Glutamatergic neuron (in vitro differentiated cells): ENCODE measurements at regions not wholly inside any gene's neighbourhood (a gene's known extent, or its start where the extent isn't known, plus 50 kb on each side); places are given as distances from the start of the nearest gene placed in this dataset.

Experiments used
- DNase-seq: peaks from one replicate; pipeline ENCODE4 v3.0.0; 2022
- H3K27ac Mint-ChIP-seq: one replicate; pipeline ENCODE4 v1.8.0; 2020; ENCODE audit warnings: mild to moderate bottlenecking, mixed read lengths, inconsistent platforms; ENCODE audit not compliant: unreplicated experiment
- H3K27me3 Mint-ChIP-seq: one replicate; pipeline ENCODE4 v1.8.0; 2020; ENCODE audit warnings: mild to moderate bottlenecking, moderate library complexity, mixed read lengths, inconsistent platforms; ENCODE audit not compliant: unreplicated experiment
- H3K36me3 Mint-ChIP-seq: one replicate; pipeline ENCODE4 v1.8.0; 2020; ENCODE audit warnings: mild to moderate bottlenecking, mixed read lengths, inconsistent platforms; ENCODE audit not compliant: unreplicated experiment
- H3K4me1 Mint-ChIP-seq: one replicate; pipeline ENCODE4 v1.8.0; 2020; ENCODE audit warnings: mild to moderate bottlenecking, low read depth, mixed read lengths, inconsistent platforms; ENCODE audit not compliant: unreplicated experiment
- H3K4me3 Mint-ChIP-seq: one replicate; pipeline ENCODE4 v1.8.0; 2020; ENCODE audit warnings: mild to moderate bottlenecking, mixed read lengths, inconsistent platforms; ENCODE audit not compliant: unreplicated experiment
- H3K9me3 Mint-ChIP-seq: one replicate; pipeline ENCODE4 v1.8.0; 2020; ENCODE audit warnings: mild to moderate bottlenecking, moderate library complexity, mixed read lengths, inconsistent platforms; ENCODE audit not compliant: unreplicated experiment
- TF ChIP-seq, protein P1 (sequence below): fragments of 200-600 bp; sonication (generic); IDR thresholded peaks from one replicate; pipeline ENCODE4 v1.5.0; 2021; ENCODE audit not compliant: partially characterized antibody, unreplicated experiment

DNA sequence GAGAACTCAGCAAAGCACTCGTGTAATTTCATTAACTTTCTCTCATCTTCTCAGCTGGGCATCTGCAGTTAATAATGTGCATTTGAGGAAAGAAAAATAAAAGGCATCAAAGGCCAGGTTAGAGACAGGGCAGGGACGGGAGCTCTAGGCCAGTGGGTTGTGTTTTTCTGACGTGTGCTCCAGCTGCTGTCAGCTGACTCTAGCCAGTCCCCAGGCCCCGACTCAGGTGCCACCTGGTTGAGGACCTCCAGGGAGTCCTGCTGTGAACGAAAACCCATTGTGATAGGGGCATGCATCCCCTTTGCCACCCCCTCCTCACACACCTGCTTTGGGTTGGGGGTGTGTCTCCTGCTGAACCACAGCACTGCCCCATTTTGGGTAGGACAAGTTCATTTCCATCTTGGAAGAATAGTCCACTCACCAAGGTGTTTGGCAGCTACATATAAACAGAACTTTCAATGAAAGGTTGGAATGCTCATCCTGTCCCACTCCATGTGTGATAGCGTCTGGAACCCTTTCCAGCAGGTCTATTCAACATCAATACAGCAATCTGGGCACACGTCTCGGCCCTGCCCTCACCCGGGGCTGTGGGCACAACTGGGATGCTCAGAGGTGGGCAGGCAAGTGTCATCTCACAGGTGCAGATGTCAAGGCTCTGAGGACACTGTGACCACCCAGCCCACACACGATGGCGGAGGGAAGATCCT is 146.1 kb upstream of the FAM20C start:
- no peak for DNase-seq
- peaks cover 1% of the 10 kb centered on the region for H3K4me1 Mint-ChIP-seq
- TF ChIP-seq, protein P1, sequence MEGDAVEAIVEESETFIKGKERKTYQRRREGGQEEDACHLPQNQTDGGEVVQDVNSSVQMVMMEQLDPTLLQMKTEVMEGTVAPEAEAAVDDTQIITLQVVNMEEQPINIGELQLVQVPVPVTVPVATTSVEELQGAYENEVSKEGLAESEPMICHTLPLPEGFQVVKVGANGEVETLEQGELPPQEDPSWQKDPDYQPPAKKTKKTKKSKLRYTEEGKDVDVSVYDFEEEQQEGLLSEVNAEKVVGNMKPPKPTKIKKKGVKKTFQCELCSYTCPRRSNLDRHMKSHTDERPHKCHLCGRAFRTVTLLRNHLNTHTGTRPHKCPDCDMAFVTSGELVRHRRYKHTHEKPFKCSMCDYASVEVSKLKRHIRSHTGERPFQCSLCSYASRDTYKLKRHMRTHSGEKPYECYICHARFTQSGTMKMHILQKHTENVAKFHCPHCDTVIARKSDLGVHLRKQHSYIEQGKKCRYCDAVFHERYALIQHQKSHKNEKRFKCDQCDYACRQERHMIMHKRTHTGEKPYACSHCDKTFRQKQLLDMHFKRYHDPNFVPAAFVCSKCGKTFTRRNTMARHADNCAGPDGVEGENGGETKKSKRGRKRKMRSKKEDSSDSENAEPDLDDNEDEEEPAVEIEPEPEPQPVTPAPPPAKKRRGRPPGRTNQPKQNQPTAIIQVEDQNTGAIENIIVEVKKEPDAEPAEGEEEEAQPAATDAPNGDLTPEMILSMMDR, result no peak
- no peak overlapping the region for H3K27ac Mint-ChIP-seq
- H3K4me3 Mint-ChIP-seq, result no peak overlapping the region
- peaks cover 2% of the 10 kb centered on the region for H3K27me3 Mint-ChIP-seq
- peaks cover 2% of the 10 kb centered on the region for H3K9me3 Mint-ChIP-seq
- no peaks in the 10 kb centered on the region for H3K36me3 Mint-ChIP-seq

DNA sequence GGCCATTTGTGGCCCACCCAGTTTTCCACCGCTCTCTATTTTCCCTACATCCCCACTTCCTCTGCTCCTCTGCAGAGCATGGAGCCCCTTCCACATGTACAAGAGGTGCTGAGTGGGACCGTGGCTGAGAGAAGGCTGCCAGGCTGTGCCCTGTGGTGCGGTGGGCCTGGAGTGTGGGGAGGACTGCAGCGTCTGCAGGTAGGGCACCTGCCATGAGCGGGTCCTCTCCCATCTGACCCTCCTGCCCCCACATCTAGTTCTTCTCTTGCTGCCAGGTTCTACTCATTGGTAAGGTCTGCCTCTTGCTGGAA is 145.6 kb upstream of the FAM20C start:
- Mint-ChIP-seq H3K27ac (no peak overlapping the region), H3K4me1 (no peaks in the 10 kb centered on the region), H3K9me3 (peaks cover 2% of the 10 kb centered on the region), H3K4me3 (no peak overlapping the region), H3K27me3 (peaks cover 2% of the 10 kb centered on the region), H3K36me3 (no peaks in the 10 kb centered on the region)
- DNase-seq, result no peak
- TF ChIP-seq, protein P1, result no peak

DNA sequence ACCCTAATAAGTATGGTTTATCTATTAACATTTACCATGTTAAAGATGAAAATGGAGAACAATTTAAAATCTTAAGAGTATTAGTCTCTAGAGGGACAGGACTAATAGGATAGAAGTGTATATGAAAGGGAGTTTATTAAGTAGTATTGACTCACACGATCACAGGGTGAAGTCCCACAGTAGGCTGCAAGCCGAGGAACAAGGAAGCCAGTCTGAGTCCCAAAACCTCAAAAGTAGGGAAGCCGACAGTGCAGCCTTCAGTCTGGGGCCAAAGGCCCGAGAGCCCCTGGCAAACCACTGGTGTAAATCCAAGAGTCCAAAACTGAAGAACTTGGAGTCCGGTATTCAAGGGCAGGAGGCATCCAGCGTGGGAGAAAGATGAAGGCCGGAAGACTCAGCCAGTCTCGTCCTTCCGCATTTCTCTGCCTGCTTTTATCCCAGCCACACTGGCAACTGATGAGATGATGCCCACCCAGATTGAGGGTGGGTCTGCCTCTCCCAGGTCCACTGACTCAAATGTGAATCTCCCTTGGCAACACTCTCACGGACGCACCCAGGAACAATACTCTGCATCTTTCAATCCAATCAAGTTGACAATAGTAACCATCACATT is 140.8 kb upstream of the FAM20C start:
- H3K27me3 Mint-ChIP-seq, result peaks cover 6% of the 10 kb centered on the region
- TF ChIP-seq, protein P1, result no peak
- DNase-seq, result no peak
- no peak overlapping the region for H3K4me3 Mint-ChIP-seq
- peaks cover 6% of the 10 kb centered on the region for H3K4me1 Mint-ChIP-seq
- H3K36me3 Mint-ChIP-seq, result no peaks in the 10 kb centered on the region
- H3K27ac Mint-ChIP-seq, result no peak overlapping the region
- peaks cover 2% of the 10 kb centered on the region for H3K9me3 Mint-ChIP-seq

DNA sequence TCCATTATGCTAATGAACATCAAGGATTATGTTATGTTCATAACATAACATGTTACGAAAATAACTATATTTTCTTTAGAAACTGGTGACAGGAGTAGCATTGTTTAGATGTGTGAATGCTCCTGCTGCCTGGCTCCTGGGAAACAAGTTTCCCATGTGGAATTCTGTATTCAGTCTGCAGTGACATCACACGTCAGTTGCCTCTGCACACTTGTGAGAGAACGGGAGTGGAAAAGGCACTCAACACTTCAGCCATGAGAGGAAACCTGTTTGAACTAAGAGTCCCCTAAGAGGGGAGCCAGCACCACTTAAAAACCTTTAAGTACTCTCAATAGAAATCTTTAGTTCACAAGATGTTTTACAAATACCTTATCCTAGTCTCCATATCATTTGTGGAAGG is 140.3 kb upstream of the FAM20C start:
- no peak for DNase-seq
- peaks cover 6% of the 10 kb centered on the region for H3K4me1 Mint-ChIP-seq

DNA sequence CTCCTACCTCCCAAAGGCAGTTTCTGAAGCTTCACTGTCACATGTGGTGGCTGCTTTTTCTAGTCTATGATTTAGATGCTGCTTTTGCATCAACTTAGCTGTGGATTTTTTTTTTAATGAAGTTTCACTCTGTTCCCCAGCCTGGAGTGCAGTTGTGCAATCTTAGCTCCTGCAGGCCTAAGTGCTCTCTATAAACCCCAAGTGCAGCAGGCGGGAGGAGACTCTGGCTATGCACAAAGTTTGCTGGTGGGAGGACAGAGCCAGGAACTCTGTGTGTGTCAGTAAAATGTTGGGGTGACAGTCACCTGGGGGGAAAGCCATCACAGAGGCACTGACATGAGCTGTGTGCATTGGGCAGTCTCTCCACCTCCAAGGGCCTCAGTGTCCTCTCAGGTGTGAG is 138.8 kb upstream of the FAM20C start:
- DNase-seq, result no peak
- peaks cover 6% of the 10 kb centered on the region for H3K27me3 Mint-ChIP-seq
- peaks cover 15% of the 10 kb centered on the region for H3K4me1 Mint-ChIP-seq
- H3K4me3 Mint-ChIP-seq, result no peak overlapping the region
- no peaks in the 10 kb centered on the region for H3K36me3 Mint-ChIP-seq
- TF ChIP-seq, protein P1, result no peak
- H3K27ac Mint-ChIP-seq, result no peak overlapping the region
- no peaks in the 10 kb centered on the region for H3K9me3 Mint-ChIP-seq

More for the DNA sequence above, 140.3 kb upstream of the FAM20C start:
- Mint-ChIP-seq H3K27me3 (peaks cover 6% of the 10 kb centered on the region), H3K9me3 (no peaks in the 10 kb centered on the region), H3K36me3 (no peaks in the 10 kb centered on the region), H3K4me3 (no peak overlapping the region), H3K27ac (no peak overlapping the region)
- TF ChIP-seq, protein P1, result no peak
